ENCODE measurements at regions not wholly inside any gene's neighbourhood (a gene's known extent, or its start where the extent isn't known, plus 50 kb on each side); places are given as distances from the start of the nearest gene placed in this dataset.

DNA sequence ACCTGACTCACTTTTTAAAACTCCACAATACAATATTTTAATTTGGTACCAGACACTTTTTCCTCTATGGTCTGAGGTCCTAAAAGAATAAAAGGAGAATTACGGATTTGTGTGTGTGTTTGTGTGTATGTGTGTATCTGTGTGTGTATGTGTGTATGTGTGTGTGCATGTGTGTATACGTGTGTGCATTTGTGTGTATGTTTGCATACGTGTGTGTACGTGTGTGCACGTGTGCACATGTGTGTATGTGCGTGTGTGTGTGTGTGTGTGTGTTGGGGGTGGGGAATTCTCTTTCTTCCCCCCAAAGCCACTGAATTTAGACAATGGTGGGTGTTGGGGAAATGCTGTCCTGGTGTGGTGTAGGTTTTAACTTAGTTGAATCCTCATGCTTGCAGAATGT, 807.7 kb upstream of the SALL3 start:
- TF ChIP-seq, protein P1, sequence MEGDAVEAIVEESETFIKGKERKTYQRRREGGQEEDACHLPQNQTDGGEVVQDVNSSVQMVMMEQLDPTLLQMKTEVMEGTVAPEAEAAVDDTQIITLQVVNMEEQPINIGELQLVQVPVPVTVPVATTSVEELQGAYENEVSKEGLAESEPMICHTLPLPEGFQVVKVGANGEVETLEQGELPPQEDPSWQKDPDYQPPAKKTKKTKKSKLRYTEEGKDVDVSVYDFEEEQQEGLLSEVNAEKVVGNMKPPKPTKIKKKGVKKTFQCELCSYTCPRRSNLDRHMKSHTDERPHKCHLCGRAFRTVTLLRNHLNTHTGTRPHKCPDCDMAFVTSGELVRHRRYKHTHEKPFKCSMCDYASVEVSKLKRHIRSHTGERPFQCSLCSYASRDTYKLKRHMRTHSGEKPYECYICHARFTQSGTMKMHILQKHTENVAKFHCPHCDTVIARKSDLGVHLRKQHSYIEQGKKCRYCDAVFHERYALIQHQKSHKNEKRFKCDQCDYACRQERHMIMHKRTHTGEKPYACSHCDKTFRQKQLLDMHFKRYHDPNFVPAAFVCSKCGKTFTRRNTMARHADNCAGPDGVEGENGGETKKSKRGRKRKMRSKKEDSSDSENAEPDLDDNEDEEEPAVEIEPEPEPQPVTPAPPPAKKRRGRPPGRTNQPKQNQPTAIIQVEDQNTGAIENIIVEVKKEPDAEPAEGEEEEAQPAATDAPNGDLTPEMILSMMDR (IDR thresholded peaks at IDR 0.05) = no peak
- TF ChIP-seq POLR2AphosphoS5 (IDR thresholded peaks at IDR 0.05) = no peak
